ENCODE measurements at regions not wholly inside any gene's neighbourhood (a gene's known extent, or its start where the extent isn't known, plus 50 kb on each side); places are given as distances from the start of the nearest gene placed in this dataset.

DNA sequence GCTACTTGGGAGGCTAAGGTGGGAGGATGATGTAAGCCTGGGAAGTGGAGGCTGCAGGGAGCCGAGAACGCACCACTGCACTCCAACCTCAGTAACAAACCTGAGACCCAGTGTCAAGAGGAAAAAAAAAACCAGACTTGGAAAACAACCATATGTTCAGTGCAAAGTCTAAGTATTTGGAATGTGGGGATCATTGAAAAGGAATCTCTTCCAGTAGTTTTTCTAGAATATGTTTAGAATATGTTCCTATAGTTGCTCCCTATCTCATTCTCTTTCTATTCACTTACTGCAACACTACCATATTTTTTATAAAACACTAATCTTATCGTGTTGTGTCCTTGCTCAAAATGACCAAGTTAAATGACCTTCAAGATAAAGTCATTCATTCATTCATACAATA, 423.5 kb upstream of the SOX5 start:
- no peak overlapping the region for H2AFZ ChIP-seq (ENCODE audit: low read depth, low read length, poor library complexity, severe bottlenecking)
- H3K27me3 ChIP-seq (ENCODE audit: insufficient read depth, low read length) = no peaks in the 10 kb centered on the region
- H3K27ac ChIP-seq (ENCODE audit: low read depth, low read length) = no peak overlapping the region
- intact Hi-C loops (cut with micrococcal nuclease) = no loop called here
- TF ChIP-seq, protein P1, sequence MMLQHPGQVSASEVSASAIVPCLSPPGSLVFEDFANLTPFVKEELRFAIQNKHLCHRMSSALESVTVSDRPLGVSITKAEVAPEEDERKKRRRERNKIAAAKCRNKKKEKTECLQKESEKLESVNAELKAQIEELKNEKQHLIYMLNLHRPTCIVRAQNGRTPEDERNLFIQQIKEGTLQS (IDR thresholded peaks at IDR 0.05) = no peak
- TF ChIP-seq POLR2A (IDR thresholded peaks at IDR 0.05; ENCODE audit: borderline replicate concordance, extremely low read depth, insufficient read depth, insufficient read length) (no peak), ELF1 (IDR thresholded peaks at IDR 0.05; ENCODE audit: borderline replicate concordance, low read depth) (no peak), CEBPB (IDR thresholded peaks at IDR 0.05; ENCODE audit: low read depth) (no peak), EZH2 (IDR thresholded peaks at IDR 0.05) (no peak), JUND (IDR thresholded peaks at IDR 0.05) (no peak), TCF7L2 (IDR thresholded peaks at IDR 0.05; ENCODE audit: borderline replicate concordance, extremely low read depth, insufficient read depth, insufficient read length) (no peak), SP1 (IDR thresholded peaks at IDR 0.05; ENCODE audit: low read depth) (no peak), CBX3 (IDR thresholded peaks at IDR 0.05; ENCODE audit: low read depth) (no peak), EZH2phosphoT487 (IDR thresholded peaks at IDR 0.05; ENCODE audit: borderline replicate concordance) (no peak), SIN3A (IDR thresholded peaks at IDR 0.05; ENCODE audit: low read depth) (no peak)
- TF ChIP-seq, protein P2, sequence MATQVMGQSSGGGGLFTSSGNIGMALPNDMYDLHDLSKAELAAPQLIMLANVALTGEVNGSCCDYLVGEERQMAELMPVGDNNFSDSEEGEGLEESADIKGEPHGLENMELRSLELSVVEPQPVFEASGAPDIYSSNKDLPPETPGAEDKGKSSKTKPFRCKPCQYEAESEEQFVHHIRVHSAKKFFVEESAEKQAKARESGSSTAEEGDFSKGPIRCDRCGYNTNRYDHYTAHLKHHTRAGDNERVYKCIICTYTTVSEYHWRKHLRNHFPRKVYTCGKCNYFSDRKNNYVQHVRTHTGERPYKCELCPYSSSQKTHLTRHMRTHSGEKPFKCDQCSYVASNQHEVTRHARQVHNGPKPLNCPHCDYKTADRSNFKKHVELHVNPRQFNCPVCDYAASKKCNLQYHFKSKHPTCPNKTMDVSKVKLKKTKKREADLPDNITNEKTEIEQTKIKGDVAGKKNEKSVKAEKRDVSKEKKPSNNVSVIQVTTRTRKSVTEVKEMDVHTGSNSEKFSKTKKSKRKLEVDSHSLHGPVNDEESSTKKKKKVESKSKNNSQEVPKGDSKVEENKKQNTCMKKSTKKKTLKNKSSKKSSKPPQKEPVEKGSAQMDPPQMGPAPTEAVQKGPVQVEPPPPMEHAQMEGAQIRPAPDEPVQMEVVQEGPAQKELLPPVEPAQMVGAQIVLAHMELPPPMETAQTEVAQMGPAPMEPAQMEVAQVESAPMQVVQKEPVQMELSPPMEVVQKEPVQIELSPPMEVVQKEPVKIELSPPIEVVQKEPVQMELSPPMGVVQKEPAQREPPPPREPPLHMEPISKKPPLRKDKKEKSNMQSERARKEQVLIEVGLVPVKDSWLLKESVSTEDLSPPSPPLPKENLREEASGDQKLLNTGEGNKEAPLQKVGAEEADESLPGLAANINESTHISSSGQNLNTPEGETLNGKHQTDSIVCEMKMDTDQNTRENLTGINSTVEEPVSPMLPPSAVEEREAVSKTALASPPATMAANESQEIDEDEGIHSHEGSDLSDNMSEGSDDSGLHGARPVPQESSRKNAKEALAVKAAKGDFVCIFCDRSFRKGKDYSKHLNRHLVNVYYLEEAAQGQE (IDR thresholded peaks at IDR 0.05; ENCODE audit: low read depth) = no peak
- H3K4me2 ChIP-seq (ENCODE audit: low read length) = no peak overlapping the region
- H3K36me3 ChIP-seq (ENCODE audit: control insufficient read depth in 1 of 2, insufficient read depth in 2 of 2, low read length in 2 of 2) = no peaks in the 10 kb centered on the region
- BruUV-seq (replicated peaks) = no TSS peak
- H3K79me2 ChIP-seq (ENCODE audit: insufficient read depth, low read length) = no peaks in the 10 kb centered on the region
- no peaks in the 10 kb centered on the region for H4K20me1 ChIP-seq (ENCODE audit: insufficient read depth)
- H3K4me1 ChIP-seq (ENCODE audit: control insufficient read depth in 1 of 2, insufficient read depth in 2 of 2, low read length in 2 of 2) = no peaks in the 10 kb centered on the region
- no peak overlapping the region for H3K4me3 ChIP-seq (replicated peaks in 1 of 2; ENCODE audit: low read depth in 1 of 2, low read length in 2 of 2)
- POLR2A ChIA-PET = no interaction called here
- CTCF ChIA-PET = no interaction called here
- DNase-seq (ENCODE audit: low read depth, low spot score) (no peak), ATAC-seq (no peak)
- RAD21 ChIA-PET (ENCODE audit: low non-redundant PET in 1 of 2, low total read pairs in 2 of 2, uncharacterized antibody in 2 of 2, unreplicated experiment in 2 of 2) = no interaction called here
- no peak overlapping the region for H3K9ac ChIP-seq (ENCODE audit: low read length)
- peaks cover 7 to 10% of the 10 kb centered on the region in 2 experiments; a peak in 2 of 4 replicates for H3K9me3 ChIP-seq (ENCODE audit: control insufficient read depth in 1 of 2, insufficient read depth in 1 of 2, low read depth in 1 of 2, low read length in 2 of 2)
- H3K9me2 ChIP-seq (ENCODE audit: insufficient read depth) = no peaks in the 10 kb centered on the region

Measured in HCT116 (cell line).